PFSK-1 (cell line): ENCODE measurements at regions not wholly inside any gene's neighbourhood (a gene's known extent, or its start where the extent isn't known, plus 50 kb on each side); places are given as distances from the start of the nearest gene placed in this dataset.

Experiments
- FOXP2 ChIP-seq: optimal IDR thresholded peaks from 2 replicates; pipeline ENCODE3; 2011; ENCODE audit warnings: borderline replicate concordance, control low read depth, inconsistent platforms; ENCODE audit not compliant: insufficient read depth; ENCODE audit errors: extremely low read length, extremely low read depth
- POLR2AphosphoS5 ChIP-seq: IDR thresholded peaks from 2 replicates; pipeline ENCODE4 v1.6.1; 2012; ENCODE audit warnings: low read depth, mild to moderate bottlenecking, control low read depth, low read length, moderate library complexity
- REST ChIP-seq, 2 experiments: IDR thresholded peaks; 2 replicates each; pipeline versions ENCODE4 v1.6.1 to v1.8.0; 2011 to 2012; ENCODE audit warnings: low read depth in 2 of 2, low read length in 2 of 2, control low read depth in 1 of 2, inconsistent platforms in 1 of 2, mild to moderate bottlenecking in 1 of 2, moderate library complexity in 1 of 2; ENCODE audit not compliant: insufficient read depth in 1 of 2
- SIN3A ChIP-seq: IDR thresholded peaks from 2 replicates; pipeline ENCODE4 v1.6.1; 2012; ENCODE audit warnings: mild to moderate bottlenecking, low read length, moderate library complexity, borderline replicate concordance; ENCODE audit not compliant: insufficient read depth
- TAF1 ChIP-seq: IDR thresholded peaks from 2 replicates; pipeline ENCODE4 v1.6.1; 2012; ENCODE audit warnings: low read length, control low read depth, borderline replicate concordance; ENCODE audit not compliant: insufficient read depth

GRCh38 chr13:72229067-72229466 lies 362.1 kb upstream of the DACH1 start:
- no peak for TF ChIP-seq REST (IDR thresholded peaks at IDR 0.05; ENCODE audit: insufficient read depth in 1 of 2, low read depth in 2 of 2, low read length in 2 of 2)
- TF ChIP-seq SIN3A: no peak
- no peak for TF ChIP-seq TAF1
- TF ChIP-seq POLR2AphosphoS5: no peak
- TF ChIP-seq FOXP2: no peak
